Mucosa of gallbladder (tissue), 1 donor: ENCODE measurements at regions not wholly inside any gene's neighbourhood (a gene's known extent, or its start where the extent isn't known, plus 50 kb on each side); places are given as distances from the start of the nearest gene placed in this dataset.
A peak's percentile ranks its signal among the peaks of the same experiment; 100 is the strongest.

Source experiments
- DNase-seq: peaks from one replicate; pipeline ENCODE4 v3.0.0-alpha.2; 2020; ENCODE audit warnings: low spot score
- donor health status: DM: no; HTN: no; CAD: no.

- peak; percentile 20 for DNase-seq
Measured at GRCh38 chr3:187954873-187955586, 198.9 kb upstream of the LPP start.

GRCh38 chr3:187955587-187955952, 198.4 kb upstream of the LPP start:
- DNase-seq: no peak

DNA sequence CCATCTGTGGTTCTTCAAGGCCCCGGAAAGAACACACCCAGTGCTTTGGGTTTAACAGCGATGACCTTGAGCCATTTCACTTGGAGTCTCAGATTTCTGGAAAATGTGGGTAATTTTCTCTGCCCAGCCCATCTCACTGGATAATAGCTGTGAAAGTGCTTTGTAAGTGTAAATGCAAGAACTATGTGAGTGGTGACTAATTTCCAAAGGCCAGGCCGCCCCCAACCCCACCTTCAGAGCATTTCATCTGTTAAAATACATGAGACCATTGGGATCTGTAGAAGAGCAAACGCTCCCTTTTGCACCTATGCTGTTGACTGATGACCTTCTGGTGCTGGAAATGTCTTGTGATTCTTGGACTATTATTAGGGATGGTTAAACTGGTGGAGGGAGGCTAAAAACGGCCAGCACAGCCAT, 196.8 kb upstream of the LPP start:
- DNase-seq: no peak

- DNase-seq: peak; percentile 44
Measured at GRCh38 chr3:187957582-187957981, 196.4 kb upstream of the LPP start.

DNA sequence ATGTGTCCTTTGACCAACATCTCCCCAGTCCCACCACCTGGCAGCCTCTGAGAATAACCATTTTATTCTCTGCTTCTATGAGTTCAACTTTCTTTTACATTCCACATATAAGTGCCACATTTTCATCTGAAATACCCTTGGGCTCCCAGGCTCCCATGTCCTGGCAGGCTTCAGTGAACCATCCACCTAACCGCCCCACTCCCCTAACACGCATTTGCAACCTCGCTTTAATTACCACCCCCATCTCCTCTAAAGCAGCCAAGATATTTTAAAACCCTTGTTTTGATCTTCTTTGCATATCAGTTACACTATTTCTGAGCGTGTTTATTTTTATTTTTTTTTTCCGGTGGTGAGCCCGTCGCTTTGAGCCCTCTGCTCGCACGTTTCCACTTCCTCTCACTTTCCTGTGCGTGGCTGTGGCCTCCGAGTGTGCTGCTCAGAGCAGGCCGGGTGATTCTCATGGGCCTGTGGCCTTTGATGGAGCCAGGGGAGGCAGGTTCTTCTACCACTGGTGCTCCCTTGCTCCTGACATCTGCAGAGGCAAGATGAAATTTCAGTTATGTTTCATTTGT, 195.4 kb upstream of the LPP start:
- no peak for DNase-seq

DNA sequence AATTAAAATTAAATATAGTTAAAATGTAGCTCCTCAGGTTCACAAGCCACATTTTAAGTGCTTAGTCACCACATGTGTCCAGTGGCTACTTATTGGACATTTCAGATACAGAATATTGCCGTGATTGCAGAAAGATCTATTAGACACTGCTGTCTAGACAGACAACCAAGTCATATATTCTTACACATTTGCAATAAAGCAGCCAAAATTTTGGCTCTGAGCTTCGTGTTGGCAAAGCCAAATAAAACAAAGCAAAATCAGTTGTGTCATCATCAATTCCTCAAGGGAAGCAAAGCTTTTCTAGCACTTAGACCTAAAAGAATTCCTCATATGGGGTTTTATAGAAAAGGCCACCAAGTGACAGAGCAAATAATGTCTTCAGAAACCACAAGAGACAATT, 193.1 kb upstream of the LPP start:
- no peak for DNase-seq

DNA sequence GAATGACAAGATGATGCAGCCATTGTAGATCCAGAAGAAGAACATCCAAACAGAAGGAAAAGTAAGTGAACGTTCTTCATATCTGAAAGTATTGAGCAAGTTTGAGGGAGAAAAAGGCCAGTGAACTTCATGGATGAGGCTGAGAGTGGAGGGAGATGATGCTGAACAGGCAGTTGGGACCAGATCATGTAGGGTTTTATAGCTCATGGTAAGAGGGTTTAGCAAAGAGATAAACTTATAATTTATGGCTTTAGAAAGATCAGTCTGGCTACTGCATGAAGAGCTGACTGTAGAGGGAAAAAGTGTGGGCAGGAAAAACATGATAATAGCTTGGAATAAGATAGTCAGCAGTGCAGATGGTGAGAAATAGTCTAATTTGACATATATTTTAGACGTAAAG, 192.6 kb upstream of the LPP start:
- no peak for DNase-seq

DNA sequence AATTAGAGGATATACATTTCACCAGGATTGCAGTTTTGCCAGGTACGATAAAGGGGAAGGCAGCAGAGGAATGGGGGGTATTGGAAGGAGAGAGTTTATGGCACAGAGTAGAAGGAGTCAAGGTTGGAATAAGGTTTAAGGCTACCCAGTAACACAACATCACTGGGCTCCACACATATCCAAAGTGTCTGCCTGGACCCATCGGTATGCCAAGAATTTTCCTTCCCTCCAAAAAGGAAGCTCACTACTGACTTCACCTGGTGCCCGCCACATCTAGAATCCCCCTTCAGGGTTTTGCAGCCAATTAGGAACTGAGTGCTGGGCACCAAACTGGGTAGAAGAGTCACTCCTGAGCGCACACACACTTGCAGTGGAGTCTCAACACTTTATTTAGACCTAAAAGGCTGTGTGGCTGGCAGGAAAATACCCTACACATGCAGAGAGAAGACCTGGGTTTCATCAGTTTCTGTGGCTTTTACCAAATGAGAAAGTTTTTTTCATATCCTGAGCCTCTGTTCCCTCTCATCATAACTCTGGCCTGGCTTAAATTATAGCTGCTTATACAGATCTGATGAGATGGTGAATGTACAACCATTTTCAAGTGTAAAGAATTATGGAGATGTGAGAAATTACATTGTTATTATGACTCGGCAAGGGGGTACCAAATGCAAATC, 190.8 kb upstream of the LPP start:
- DNase-seq: no peak

DNA sequence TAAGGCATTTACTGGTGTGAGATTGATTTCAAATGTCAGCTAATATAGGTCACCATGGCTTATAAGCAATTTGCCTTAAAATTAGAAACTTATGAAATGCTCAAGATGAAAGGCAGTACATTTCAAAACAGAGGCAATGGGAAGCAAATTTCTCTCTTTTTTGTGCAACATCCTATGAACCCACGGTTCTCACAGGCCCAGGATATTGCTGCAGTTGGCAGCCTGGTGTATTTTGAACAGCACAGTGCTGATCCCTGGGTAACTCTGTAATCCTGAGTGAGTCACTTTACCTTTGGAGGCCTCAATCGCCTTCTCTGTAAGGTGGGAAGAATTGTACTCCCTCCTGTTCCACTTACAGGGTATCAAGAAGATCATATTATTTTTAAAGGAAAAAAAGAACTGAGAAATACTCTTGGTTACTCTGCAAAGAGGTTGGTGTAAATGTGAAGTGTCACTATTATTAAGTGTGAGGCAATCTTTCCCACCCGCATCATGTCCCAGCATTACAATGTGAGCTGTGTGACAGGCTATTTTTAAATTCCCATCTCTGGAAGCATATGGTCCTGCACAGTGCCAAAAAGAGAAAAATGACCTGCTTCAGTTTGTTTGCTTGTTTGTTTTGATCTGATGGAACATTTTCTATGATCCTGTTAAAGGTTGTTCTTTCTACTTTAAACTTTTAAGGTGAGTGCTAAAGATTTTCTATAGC, 190.1 kb upstream of the LPP start:
- no peak for DNase-seq

DNA sequence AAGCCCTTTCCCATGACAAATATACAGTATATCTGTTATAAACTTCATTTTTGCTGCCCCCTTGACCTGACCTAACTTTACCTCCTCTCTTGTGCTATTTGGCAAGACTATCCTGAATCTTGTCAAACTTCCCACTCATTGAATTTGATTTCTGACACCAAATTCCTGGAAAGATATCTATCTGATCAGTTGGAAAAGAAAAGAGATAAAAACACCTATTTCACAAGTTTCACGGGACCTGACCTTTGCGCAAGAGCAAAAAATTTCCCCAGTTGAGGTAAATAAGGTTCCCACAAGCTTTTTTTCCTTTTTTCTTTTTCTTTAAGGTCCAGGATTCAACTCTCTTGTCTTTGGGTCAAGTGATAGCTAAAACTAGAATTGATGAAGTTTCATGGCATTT, 189.2 kb upstream of the LPP start:
- DNase-seq: no peak

GRCh38 chr3:187966096-187966495, 187.9 kb upstream of the LPP start:
- no peak for DNase-seq

- no peak for DNase-seq
Measured at GRCh38 chr3:187966636-187967406, 187.1 kb upstream of the LPP start.

- DNase-seq: no peak
Measured at GRCh38 chr3:187967993-187968392, 186.0 kb upstream of the LPP start.

DNA sequence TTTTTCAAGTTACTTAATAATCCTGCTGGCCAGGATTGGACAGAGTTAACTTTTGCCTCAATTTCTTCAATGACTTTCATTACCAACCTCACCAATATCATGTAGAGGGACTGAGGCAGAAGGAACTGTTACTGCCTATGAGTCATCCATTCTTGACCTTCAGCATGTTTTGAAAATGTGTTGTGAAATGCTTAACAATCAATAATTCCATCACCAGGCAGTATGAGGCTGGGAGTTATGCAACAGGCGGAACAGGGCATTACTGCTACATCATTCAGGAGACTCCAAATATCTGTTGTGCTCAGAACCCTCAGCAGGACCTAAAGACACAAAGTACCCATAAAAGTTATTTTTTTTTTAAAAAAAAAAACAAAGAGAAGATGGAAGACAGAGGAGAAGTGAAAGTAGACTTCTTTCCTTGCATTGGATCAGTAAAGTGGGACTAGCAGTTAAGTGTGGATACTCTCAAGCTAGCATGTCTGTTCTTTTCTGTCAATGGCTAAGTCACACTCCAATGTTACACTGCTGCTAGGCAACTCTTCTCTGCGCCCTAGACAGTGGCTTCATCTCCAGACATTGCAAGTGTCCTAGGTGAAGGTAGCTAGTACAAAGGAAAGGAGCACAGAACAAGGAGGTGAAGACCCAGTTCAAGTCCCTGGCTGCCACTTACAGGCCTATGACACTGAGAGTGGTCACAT, 184.9 kb upstream of the LPP start:
- peak; percentile 78 for DNase-seq

DNA sequence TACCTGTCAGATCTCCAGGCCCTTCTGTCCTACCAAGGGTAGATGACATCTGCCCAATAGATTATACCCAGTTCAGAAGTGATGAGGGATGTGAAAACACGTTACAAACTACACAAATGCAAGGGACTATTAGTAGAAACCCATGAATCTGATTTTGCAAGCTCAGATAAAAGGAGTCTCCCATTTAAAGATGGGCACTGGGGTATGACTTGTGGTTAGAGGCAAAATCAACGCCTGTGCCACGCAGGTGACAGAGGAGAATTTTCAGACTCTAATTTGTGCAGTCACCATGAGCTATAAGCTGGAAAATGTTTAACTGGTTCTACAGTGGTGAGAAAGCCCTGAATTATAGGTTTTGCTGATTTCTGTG, 184.4 kb upstream of the LPP start:
- DNase-seq: no peak

GRCh38 chr3:187970106-187970505, 183.9 kb upstream of the LPP start:
- DNase-seq: no peak

- DNase-seq: no peak
Measured at GRCh38 chr3:187971629-187972028, 182.3 kb upstream of the LPP start.

DNA sequence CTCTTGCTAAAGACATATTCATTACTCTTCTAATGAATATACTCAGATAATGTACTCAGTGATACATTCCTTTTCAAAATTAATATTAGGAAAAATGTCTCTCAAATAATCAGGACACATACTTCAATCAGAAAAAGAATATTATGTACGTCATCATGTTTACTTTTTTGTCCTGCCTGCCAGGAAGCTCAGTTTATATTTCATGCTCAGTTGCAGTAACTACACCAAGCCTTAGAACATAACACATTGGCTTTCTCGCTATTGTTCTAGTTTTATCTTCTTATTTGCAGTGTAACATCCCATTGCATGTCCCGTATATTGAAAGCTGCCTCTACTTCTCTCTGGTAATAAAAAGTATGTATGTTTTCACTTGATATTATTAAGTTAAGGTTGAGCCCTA, 181.5 kb upstream of the LPP start:
- DNase-seq: no peak

DNA sequence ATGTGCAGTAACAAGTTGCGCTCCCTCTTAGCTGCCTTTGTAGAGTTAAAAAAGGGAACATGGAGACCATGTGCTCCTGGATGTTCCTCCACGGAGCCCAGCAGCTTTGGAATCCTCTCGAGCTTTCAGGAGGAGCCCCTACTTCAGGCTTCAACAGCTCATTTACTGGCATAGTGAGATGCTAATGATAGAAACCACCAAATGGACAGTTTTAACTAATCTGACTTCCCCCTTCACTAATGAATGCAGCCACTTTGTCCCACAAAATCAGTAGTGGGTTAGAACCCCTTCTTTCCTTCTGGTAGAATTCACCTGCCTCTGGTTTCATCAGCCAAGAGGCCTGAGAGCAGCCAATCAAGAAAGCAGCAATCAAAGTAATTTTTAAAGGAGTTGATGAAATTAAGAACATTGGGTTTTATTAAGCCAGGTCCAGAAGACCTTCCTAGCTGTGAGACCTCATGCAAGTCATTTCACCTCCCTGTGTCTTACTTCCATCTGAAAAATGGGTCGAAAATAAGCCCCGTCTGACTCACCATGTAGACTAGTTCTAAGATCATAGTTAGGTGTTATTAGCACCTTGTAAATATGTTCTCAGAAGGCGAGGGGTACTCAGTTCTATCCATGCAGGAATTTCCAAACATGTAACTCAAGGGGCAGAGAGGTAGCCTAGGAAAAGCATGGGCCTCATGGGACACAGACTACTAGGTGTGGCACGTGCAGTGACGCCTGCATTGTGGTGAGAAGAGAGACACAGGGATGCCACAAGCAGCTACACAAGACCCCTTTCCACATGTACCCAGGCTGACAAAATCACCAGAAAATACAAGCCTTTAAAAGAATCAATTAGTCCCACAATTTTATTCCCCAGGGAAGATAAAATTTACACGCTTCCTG, 179.7 kb upstream of the LPP start:
- no peak for DNase-seq

DNA sequence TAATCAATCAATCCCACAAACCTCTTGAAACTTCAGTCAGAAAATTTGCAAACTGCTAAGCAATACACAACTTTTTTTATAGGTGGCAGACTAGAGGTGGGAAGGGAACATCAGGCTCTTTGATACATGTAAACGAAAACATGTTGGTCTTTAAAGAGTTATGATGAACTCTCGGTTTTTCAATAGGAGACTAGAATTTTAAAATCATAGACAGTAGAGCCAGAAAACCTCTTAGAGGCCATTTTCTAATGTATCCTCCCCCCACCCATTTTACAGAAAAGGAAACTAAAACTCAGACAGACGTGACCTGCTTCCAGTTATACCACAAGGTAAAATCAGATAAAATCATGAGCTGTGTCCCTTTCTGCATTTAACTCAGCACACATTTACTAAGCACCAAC, 179.1 kb upstream of the LPP start:
- DNase-seq: no peak
